GM18502 (cell line): ENCODE measurements at regions not wholly inside any gene's neighbourhood (a gene's known extent, or its start where the extent isn't known, plus 50 kb on each side); places are given as distances from the start of the nearest gene placed in this dataset.
"Not testable (repeated sequence)": the region's sequence is repeated elsewhere in the genome, so short reads cannot be mapped to it uniquely, and the experiment has no call there.

Experiments used
- ATAC-seq: cut with Tn5 transposase; IDR thresholded peaks from one replicate; pipeline ENCODE4 v1.9.1; 2021; ENCODE audit warnings: mild to moderate bottlenecking; ENCODE audit not compliant: unreplicated experiment, poor library complexity

DNA sequence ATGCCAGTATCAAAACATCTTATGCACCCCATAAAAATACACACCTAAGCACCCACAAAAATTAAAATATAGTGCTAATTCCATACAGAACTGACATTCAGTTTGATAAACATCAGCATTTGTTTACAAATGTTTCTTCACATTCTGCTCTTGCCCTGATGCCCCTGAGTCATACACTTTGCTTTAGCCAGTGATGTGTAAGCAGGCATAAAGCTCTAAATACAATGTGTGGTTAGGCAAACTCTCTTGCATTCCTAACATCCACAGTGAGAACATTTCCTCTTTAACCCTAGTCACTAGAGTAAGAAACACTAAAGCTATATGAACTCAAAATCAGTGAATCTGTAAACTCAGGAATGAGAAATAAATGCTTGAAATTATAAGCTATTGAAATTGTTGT is 1060.7 kb downstream of the FAM181B start:
- ATAC-seq: no peak

DNA sequence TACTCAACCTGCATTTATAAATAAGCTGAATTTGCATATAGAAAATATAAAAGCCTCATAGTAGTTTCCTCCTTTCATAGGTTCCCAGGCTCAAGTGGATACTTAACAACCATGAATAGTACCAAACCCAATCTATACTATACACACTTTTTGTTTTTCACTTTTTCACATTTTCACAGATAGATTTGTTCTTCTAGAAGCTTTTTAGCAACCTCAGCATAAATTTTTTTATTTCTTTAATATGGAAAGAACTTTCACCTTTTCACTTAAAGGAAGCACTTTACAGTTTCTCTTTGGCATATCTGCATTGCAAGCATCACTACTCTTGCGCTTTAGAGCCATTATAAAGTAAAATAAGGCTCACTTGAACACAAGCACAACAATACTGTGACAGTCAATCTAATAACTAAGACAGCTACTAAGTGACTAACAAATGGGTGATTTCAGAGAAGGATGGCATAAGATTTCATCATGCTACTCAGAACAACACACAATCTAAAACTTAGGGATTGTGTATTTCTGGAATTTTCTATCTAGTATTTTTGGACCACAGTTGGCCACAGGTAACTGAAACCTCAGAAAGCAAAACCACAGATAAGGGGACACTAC is 1063.6 kb downstream of the FAM181B start:
- ATAC-seq: no peak

DNA sequence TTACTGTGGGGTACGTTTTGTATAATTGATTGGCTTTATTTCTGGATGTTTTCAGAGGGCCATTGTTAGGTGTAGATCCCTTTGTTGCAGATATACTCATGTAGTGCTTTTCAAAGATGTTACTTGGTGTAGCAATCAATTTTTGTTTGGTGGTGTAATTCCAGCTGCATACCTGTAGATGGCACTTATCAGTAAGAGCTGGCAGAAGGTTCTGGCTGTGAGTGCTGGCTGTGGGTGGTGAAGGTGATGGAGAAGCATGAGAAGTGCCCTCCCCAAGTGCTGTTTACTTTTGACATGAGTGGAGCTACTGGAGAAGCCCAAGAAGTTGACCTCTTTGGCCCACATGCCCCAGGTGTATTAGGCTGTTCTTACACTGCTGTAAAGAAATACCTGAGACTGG is 1074.9 kb downstream of the FAM181B start:
- ATAC-seq: peak; percentile 94

GRCh38 chr11:81655351-81655750 is 1078.3 kb downstream of the FAM181B start:
- ATAC-seq: no peak

DNA sequence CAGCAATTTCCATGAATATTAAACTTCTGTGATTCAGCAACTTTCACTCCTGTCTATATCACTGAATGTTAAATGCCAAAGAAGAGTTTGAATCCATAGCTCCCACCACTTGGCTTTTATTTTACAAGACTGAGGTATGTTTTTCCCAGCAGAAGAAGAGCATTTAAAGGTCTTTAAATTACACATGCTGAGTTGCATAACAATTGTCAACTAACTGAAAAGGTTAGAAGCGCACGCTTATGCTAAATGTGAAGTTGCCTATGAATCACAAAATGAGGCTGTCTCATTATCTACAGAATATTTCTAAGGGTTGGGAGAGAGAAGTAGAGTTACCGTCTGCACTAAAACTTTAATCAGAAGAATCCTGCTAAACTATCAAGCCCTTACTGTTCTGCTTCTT is 1086.3 kb downstream of the FAM181B start:
- no peak for ATAC-seq

GRCh38 chr11:81644239-81644840 is 1089.3 kb downstream of the FAM181B start:
- ATAC-seq: peak; percentile 94

- no peak for ATAC-seq
Observed at GRCh38 chr11:81634483-81634882, 1099.2 kb downstream of the FAM181B start.

- no peak for ATAC-seq
Observed at GRCh38 chr11:81602508-81602907, 1131.2 kb downstream of the FAM181B start.

DNA sequence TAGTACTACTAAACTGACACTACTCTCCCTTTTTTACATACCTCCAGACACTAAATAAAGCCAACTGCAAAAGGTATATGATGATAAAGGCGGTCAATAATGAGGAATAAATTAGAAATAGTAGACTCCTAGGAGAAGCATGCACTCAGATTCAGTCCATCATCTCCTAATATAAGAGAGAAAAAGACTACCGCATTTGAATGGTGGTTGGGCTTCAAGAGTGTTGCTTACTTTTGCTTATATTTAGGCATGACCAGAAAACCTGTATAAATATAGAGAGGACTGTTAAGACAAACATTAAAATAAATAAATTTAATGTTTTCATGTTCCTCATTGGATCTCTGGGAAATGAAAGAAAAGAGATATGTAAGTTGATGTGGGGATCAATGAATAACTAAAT is 1137.0 kb downstream of the FAM181B start:
- no peak for ATAC-seq

DNA sequence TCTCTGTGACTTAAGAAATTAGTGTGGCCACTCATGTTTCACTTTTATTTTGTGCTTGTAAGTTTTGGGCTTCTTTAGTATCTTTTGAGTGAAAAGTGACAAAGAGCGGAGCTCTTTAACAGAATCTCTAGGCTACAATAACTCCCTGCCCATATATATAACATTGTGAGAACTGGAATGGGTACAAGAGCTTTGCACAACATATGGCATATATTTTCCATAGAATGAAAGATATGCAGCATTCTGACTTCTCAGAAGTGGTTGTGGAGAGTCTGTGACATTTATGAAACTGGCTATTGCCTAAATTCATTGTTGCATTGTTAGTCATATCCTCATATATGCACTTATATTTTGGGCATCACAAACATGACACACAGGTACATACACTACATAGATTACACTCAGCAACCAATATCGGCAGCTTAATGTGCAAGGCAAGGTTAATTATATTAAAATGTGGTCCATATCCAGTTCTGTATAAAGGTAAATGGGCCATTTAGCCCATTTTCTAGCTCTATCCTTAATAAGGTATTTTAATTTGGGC is 1148.2 kb downstream of the FAM181B start:
- ATAC-seq: no peak

DNA sequence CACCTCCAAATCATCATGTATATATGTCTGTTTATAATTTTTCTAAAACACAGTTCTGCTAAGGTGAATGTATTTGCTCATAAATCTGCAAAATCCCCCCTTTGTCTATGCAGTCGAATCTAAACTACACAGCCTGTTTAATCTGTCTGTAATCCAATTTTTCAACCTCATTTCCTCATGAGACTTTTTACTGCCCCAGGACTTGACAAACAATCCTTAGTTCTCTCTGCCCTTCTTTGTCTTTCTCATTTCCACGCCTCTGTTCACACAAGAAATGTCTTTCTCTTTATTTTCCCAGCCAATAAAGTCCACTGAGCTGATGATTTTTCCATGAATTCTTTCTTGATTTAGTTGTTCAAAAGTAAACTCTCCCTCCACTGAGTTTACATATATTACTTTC is 1154.3 kb downstream of the FAM181B start:
- no peak for ATAC-seq

- no peak for ATAC-seq
Observed at GRCh38 chr11:81578571-81578970, 1155.1 kb downstream of the FAM181B start.

GRCh38 chr11:81574301-81574700 is 1159.4 kb downstream of the FAM181B start:
- no peak for ATAC-seq

GRCh38 chr11:81573367-81573766 is 1160.3 kb downstream of the FAM181B start:
- no peak for ATAC-seq

DNA sequence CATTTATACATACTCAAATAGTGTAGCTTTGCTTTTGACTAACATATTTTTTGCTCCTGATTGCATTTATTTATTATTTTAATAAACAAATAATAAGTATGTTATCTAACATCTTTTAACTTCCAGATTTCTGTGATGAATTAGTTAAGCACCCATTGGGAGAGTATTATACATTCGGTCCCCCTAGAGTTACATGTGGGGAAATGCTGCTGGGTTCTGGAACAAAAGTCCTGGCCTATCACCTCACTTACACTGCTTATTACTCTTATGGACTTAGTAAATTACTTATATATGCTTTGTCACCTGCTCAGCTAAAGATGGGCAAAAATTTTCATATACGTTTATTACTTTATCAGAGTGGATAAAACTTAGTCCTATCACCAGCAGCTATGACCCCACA is 1163.0 kb downstream of the FAM181B start:
- no peak for ATAC-seq

GRCh38 chr11:81569999-81570398 is 1163.7 kb downstream of the FAM181B start:
- no peak for ATAC-seq

- no peak for ATAC-seq
Observed at GRCh38 chr11:81568918-81569317, 1164.7 kb downstream of the FAM181B start.

DNA sequence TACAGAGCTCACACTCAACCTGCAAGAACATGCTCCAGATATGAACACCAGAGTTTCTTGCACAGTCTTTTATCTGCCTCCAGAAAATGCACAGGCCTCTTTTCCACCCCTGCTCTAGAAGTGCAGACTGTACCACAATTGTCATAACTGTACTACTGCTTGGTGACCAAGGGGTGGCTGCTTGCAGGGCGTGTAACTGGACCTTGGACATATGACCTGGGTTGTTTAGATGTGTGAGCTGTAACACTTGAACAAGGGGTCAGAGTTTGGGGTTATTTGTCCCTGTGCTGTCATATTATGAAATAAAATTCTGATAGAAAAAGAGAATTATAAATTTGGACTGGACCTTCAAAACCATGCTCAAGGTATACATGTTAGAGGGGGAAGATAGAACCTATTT is 1185.5 kb downstream of the FAM181B start:
- no peak for ATAC-seq

DNA sequence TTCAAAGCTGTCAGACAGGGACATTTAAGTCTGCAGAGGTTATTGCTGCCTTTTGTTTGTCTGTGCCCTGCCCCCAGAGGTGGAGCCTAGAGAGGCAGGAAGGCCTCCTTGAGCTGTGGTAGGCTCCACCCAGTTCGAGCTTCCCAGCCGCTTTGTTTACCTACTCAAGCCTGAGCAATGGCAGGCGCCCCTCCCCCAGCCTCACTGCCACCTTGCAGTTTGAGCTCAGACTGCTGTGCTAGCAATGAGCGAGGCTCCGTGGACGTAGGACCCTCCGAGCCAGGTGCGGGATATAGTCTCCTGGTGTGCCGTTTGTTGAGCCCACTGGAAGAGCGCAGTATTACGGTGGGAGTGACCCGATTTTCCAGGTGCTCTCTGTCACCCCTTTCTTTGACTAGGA is 1193.9 kb downstream of the FAM181B start:
- ATAC-seq: not testable (repeated sequence)

DNA sequence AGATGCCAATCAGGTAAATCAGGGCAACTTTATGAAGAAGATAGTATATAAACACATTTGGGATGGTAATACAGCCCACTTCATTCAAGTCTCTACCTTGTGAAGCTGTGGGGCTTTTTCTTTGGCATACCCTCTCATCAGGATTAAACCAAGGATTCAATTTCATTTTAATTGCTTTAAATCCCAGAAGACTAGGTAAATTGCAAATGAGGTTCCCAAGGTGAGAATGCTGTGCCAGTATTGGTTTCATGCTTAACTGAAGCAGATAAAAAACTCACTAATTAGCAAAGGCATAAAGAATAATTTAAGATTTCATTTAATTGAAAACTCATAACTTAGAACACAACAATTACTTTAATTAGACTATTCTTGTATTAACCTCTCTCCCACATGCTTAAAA is 1218.1 kb downstream of the FAM181B start:
- no peak for ATAC-seq

GRCh38 chr11:81497202-81497804 is 1236.4 kb downstream of the FAM181B start:
- peak; percentile 79 for ATAC-seq

GRCh38 chr11:81496601-81497000 is 1237.1 kb downstream of the FAM181B start:
- ATAC-seq: no peak
